Occipital lobe (tissue), 1 donor: ENCODE measurements at regions not wholly inside any gene's neighbourhood (a gene's known extent, or its start where the extent isn't known, plus 50 kb on each side); places are given as distances from the start of the nearest gene placed in this dataset.
"Not testable (repeated sequence)": the region's sequence is repeated elsewhere in the genome, so short reads cannot be mapped to it uniquely, and the experiment has no call there.

Experiments
- DNase-seq: peaks from one replicate; lab custom pipeline; 2025; lab: John Stamatoyannopoulos, UW

DNA sequence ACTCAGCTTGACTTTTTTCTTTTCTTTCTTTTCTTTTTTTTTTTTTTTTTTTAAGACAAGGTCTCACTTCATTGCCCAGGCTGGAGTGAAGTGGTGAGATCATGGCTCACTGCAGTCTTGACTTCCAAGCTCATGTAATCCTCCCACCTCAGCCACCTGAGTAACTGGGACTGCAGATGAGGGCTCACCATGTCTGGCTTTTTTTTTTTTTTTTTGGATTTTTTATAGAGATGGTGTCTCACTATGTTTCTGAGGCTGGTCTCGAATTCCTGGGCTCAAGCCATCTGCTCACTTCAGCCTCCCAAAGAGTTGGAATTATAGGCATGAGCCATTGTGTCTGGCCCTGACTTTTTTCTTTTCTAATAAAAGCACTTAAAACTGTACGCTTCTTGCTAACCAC is 358.2 kb upstream of the IGFBP3 start:
- DNase-seq, result no peak

DNA sequence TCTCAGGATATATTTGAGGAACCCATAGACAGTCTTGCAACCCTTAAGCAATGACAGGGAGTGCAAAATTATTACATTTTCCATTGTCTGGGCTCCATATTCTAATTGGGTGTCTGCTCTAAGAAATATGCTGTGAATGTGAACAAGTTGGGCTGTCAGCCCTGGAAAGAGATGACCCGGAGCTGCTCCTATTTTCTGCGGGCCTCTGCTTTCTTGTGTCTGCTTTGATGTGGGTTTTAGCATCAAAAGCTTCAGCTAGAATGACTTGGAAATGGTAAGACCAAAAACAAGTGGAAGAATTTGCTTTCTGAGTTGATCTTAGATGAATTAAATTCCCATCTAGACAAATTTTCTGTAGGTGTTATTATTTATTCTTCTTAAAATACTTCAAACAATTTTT is 343.6 kb upstream of the IGFBP3 start:
- no peak for DNase-seq

DNA sequence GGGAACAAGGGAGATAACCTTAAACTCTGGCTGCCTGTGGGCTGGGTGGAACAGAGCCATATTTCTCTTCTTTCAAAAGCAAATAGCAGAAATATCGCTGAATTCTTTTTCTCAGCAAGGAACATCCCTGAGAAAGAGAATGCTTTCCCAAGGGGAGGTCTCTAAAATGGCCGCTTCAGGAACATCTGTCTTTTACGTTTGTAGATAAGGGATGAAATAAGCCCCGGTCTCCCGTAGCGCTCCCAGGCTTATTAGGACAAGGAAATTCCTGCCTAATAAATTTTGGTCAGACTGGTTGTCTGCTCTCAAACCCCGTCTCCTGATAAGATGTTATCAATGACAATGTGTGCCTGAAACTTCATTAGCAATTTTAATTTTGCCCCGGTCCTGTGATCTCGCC is 340.6 kb upstream of the IGFBP3 start:
- DNase-seq, result not testable (repeated sequence)

DNA sequence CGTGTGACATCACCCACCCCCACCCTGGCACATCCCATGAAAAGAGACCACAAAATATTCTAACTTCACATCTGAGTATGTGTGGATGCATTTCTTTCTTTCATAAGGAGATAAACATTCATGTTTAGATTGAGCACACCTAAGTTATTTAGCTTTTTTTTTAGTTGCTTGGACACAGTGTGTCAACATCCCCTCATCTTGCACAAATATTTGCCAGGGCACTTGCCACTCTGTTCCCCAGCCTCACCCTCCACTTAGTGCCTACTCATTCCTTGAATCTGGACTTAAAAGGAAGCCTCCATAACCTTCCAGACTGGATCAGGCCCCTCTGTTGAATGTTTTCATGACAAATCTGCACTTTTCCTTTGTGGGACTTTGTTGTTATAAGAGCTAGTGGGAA is 338.9 kb upstream of the IGFBP3 start:
- DNase-seq, result no peak

DNA sequence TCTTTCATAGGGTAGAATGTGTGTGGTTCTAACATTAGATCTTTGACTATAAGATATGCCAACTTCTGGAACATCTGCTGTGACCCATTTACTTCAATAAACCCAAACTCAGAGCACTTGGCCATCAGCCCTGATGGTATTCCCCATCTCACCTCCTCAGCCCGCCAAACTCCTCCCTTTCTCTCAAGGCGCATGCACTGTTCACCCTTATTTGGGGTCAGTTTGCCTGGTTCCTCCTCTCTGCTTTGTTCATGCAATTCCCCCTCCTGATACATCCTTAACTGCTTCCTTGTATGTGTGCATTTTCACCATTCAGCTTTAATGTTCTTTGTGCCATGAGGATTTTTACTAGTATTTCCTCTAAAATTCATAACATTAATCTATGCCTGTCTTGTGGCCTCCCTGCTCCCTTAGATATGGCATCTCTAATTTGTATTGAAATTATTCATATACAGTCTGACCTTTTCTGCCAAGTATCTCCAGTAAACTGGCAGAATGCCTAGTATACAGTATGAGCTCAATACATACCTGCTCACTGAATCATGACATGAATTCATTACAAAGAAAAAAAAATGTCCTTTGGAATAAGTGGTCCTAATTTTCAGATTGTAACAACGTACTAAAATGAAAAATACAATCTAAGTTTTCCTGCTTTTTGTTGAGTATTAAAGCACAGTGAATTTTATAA is 336.8 kb upstream of the IGFBP3 start:
- DNase-seq, result no peak

DNA sequence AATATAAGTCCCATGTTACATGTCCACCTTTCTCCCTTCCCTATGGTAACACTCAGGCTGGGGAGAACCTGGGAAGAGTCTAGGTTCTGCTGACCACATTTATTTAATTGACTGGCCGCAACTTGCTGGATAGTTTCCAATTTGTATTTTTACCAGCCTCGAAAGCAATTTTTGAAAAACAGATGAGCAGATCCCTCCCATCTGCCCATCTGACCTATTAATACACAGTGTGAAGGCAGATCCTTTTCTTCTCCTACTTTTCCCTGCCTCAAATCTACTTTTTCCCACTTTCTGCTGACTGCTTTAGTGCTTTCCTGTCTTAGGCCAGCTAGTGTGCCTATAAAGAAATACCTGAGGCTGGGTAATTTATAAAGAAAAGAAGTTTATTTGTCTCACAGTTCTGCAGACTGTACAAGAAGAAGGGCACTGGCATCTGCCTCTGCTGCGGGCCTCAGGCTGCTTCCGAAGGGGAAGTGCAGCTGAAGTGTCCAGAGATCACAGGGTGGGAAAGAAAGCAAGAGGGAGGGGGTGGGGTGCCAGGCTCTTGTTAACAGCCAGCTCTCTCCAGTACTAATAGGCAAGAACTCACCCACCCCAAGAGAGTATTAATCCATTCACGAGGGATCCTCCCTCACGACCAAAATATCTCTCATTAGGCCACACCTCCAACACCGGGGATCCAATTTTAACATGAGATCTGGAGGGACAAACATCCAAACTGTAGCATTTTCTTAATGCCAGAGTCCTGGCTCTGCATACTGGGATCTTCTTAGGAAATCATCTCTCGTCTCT is 336.0 kb upstream of the IGFBP3 start:
- no peak for DNase-seq

DNA sequence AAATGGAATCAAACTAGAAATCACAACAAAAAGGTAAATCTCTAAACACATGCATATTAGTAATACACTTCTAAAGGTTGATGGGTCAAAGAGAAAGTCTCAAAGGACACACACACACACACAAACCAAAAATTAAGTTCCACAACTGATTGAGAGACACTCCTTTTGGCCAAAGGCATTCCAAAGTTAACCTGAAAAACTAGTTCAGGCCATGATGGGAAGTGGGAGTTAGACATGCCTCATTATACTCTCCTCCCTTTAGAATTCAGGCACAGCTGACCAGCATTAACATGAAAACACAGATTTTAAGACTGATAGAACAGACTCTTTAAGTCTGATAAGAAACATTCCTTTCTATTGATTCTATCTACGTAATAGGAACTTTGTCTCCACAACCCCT is 332.4 kb upstream of the IGFBP3 start:
- DNase-seq, result no peak

DNA sequence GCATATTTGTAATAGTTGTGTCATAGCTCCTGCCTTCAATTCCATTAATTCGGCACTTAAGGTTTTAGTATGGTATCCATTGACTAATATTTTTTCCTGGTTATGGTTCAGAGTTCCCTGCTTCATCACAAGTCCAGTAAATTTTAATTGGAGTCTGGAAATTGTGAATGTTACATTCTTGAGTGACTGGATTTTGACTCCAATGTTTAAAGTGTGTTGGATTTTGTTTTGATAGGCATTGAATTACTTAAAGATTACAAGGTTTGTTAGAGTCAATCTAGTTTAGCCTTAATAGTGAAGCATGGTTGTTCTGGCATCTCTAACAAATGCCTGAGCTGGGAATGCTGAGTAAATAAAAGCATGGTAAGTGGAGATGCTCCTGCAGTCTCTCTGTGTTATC is 326.6 kb upstream of the IGFBP3 start:
- DNase-seq, result no peak

DNA sequence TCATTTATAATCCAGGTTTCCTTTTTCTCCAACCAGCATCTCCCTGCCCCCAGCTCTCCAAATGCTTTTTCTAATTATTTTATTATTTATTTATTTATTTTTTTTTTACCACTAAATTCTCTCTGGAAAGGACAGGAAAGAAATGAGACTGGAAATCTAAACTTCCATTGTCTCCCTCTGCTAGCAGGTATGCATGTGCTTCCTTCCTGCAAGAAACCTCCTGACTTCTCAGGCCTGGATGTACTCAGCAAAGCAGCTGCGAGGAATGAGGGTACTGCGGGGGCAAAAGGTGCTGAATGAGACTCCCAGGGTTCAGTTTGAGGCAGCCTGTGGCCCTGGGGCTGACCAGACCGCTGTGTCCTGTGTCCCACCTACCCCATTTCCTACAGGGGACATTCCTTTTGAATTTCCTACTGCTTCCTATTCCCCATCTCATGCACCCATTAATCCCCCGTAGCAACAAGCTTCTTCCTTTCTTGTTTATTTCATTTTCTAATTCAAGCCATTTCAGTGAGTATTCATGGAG is 324.6 kb upstream of the IGFBP3 start:
- DNase-seq, result no peak

DNA sequence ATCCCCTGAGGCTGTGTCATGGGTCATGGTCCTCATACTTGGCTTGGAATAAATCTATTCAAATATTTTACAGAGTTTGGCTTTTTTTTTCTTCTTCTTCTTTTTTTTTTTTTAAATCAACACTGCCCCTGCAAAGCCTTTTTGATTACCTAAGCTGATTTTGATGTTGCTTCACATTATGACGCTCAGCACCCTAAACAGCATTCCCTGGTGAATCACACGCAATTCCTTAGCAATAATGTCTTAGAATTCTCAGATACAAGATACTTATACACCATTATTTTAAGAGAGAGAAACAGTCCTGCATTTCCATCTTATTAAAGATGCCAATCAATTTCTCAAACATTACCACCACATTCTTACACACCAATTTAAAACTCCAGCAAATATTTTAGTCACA is 323.7 kb upstream of the IGFBP3 start:
- no peak for DNase-seq

DNA sequence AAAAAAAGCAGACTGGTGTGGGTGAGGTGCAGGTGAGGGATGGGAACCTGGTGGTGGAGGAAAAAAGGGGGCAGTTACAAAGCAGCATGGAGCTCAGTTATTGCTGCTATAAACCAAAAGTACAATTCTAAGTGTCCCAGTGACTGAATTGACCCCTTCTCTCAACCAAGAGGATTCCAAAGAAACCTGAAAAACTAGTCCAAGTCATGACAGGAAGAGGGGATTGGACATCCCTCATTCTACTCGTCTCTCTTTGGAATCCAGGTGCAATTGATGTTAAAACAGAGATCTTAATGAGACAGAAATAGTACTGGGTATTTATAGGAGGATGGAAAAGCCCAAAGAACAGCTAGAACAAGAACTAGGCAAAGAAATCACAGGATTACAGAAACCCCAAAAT is 322.3 kb upstream of the IGFBP3 start:
- no peak for DNase-seq

DNA sequence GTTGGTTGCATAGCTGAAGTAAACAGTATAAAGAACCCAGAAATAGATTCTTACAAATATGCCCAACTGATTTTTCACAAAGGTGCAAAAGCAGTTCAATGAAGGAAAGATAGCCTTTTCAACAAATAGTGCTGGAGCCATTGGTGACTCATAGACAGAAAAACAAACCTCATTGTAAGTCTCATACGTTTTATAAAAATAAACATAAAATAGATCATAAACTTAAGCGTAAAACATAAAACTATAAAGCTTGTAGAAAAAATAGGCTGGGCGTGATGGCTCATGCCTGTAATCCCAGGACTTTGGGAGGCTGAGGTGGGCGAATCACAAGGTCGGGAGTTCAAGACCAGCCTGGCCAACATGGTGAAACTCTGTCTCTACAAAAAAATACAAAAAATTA is 318.8 kb upstream of the IGFBP3 start:
- DNase-seq, result no peak

DNA sequence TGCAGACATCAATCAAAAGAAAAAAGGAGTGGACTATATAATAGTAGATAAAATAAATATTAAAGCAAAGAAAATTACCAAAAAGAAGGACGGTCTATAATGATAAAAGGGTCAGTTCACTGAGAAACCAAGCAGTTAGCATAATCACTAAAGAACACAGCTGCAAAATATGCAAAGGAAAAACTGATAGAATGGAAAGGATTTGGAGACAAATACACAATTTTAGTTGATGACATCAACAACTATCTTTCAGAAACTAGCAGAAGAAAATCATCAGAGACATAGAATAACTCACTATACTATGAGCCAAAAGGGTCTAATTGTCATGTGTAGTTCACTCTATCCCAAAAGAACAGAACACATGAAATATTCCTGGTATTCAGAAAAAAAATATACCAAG is 316.4 kb upstream of the IGFBP3 start:
- no peak for DNase-seq

DNA sequence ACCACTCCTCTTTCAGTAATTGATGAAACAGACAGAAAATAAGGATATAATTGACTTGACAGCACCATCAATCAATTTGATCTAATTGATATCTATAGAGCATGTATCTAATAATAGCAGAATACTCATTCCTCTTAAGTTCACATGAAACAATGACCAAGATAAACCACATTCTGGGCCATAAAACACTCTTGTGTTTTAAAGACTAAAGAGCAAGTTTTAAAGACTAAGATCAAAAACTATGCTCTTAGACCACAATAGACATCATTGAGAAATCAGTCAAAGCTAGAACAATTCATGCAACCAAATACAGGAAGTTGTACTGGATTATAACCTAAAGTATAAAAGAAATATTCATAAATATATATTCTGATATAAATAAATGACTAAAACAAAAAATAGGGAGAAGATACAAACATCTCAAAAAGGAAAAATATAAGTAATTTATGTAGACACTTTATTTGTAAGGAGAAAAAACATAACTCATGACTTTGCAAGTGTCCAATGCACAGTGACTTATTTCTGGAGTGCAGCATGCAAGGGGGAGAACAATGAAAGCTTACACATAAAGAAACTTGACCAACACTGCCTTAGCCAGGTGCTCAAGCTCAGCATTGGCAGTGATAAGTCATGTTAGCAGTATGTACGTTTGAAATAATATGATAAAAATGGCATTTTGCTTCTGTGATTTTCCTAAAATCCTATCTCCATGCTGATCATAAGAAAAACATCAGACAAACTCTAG is 312.7 kb upstream of the IGFBP3 start:
- no peak for DNase-seq

DNA sequence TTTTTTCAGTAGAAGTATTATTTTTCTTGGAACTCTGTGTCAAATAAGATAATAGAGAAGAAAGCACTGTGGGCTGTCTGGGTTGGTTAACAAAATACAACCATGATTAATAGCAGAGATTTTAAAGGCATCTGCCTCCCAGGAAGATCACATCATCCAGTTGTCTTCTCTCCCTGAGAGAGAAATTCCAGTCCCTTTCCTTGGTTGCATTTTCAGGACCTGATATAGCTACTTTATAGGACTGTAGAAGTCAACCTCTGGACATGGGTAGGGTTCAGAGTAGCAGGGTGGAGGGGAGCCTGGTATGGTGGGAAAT is 309.9 kb upstream of the IGFBP3 start:
- DNase-seq, result no peak

DNA sequence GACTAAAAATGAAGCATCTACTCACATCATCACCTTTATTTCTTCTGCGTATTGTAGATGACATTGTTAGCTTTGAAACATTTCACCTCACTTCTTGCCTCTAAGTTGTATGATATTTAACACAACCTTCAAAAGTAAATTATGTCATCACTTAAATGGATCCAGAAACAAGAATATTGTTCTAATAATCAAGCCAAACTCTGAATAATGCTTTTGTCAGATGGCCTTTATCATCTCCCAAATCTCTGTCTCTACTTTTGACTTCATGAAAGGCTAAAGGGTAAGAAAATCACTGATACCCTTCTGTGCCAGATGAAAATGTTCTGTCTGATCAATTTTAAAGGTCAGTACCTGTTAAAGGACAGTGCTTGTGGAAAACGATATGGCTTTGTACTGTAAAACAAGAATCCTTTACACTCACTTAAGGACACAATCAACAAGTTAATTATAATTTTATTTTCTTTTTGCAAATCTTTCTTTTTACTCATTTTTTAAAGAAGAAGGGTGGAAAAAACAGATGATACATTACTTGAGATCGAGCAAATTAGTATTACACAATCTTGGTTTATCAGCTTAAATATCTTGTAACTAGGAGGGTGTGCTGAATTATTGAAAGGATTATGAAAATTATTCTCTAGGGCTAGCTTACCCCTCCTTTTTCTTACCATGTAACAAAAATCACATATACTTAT is 309.4 kb upstream of the IGFBP3 start:
- DNase-seq, result no peak

DNA sequence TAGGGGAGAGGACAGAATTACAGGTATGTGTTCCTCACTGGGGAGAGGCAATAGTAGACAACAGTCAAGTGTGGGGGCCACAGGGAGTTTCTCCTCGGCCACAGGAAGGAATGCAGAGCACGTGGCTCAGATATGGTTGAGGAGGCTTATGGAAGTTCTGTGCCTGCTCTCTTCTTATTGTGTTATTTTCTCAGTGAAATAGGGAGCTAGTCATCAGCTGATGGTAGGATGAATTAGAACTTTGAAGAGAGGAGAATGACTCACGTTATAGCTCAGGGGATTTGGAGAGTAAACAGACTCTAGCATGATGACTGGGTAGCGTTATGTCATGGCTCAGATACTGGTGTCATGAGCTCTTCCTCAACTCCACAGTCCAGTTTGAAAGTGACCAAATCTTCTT is 308.3 kb upstream of the IGFBP3 start:
- DNase-seq, result no peak

DNA sequence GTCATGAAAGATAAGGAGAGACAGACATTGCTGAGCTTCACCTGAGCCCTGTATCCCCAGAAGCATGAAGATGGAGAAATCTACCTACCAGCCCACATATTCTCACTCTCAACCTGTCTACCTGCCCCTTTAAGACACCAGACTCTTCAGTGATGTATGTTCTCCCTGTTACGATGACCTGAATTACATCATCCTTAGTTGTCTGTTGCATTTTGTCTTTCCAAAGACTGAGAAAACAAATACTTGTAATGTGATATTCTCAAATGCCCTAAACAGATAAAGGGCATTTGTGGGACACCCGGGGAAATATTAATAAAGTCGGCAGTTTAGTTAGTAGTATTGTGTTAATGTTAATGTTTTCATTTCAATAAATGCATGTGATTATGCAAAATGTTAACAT is 305.8 kb upstream of the IGFBP3 start:
- no peak for DNase-seq

DNA sequence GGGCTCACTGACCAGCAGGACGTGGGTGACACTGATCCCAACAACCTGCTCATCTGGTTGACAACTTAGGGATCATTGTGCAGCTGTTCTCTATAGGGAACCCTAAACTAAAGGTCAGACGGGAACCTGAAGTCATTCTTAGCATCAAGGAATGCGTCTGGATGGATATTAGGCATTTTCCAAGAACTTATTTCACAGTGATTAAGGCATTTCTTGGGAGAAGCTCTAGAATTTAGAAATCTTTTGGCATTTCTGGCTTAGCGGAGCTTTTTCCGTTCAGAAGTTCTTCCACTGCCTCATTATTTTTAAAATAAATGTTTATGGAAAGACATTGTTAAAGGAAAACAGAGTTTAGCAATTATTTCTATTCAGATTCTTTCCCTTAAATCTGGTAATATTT is 303.3 kb upstream of the IGFBP3 start:
- no peak for DNase-seq

DNA sequence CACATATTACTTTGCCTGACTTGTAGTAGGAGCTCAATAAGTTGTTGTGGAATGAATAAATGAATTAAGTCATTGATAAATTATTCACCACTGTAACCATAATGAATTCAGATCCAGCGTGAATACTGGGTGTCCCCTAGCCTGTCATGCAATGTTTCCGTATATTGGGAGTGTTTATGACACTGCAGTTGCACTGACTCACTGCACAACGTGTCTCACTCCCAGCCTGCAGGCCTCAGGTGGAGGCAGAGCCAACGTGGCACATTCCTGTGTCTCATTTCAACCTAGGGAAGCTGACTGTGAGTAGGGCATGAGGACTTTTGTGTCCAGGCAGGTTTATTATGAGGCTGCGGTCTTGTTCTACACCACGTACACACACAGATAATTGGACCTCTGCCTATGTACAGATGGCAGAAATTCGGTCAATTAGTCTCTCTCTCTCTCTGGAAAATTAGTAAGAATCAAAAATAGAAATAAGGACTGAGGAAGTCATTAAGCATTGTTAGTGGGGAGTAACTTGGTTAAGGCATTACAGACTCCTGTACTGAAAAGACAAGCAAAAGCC is 299.1 kb upstream of the IGFBP3 start:
- no peak for DNase-seq

DNA sequence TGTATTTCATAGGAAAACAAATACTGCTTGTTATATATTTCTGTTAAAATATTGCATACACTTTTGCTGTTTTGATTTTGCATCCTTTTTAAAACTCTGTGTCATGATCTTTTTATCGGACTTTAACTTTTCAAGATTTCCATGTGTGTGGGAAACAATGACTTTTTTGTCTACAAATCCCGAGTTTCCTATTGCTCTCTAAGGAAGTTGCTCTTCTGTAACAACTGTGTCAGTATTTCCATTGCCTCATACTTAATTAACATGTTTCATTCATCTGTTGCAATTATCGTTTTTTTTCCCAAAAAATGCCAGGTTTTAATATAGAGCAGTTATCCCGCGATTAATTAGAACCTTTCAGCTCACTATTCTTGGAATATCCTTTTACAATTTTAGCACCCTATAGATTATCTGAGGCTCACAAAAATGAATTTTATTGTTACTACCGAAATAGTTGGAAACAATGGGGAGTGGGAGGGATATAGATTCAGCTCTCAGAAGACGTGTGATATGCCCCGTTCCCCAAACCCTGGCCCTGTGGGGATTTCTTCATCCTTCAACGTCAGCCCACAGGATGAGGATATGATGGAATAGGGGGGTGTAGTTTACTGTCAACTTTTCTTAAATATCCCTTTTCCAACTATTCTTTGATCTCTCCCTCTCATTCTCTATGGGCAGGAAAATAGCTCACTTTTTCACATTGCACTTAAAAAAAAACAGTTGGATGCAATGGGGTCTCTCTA is 297.6 kb upstream of the IGFBP3 start:
- DNase-seq, result no peak
